H1 (cell line): ENCODE measurements at regions not wholly inside any gene's neighbourhood (a gene's known extent, or its start where the extent isn't known, plus 50 kb on each side); places are given as distances from the start of the nearest gene placed in this dataset.

ENCODE experiments used
- CTCF ChIA-PET: fragments of 300-600 bp; sonication (Branson Sonifier 250); formaldehyde crosslinking; loops from one replicate; lab custom pipeline; 2021; ENCODE audit not compliant: partially characterized antibody; lab: Charles Lee
- POLR2A ChIA-PET: fragments of 300-600 bp; sonication (Branson Sonifier 250); formaldehyde crosslinking; loops from one replicate; lab custom pipeline; 2021; ENCODE audit warnings: inconsistent platforms; ENCODE audit not compliant: partially characterized antibody; lab: Charles Lee
- DNase-seq, 2 experiments: peaks; one replicate each; pipeline versions ENCODE4 v3.0.0 to v3.0.0-alpha.2; 2010 to 2022; ENCODE audit warnings: low spot score in 2 of 2, low read depth in 1 of 2, mixed read lengths in 1 of 2
- FAIRE-seq: peaks from 2 replicates; lab custom pipeline; 2011; peaks lifted over from hg19 to GRCh38; lab: Jason Lieb, UNC
- H2AFZ ChIP-seq: 2 replicates; pipeline ENCODE4 v1.8.1; 2012; ENCODE audit warnings: low read length, inconsistent platforms
- H2AK5ac ChIP-seq: 2 replicates; pipeline ENCODE4 v1.6.1; 2013; ENCODE audit warnings: low read depth, low read length
- H2BK120ac ChIP-seq: replicated peaks from 2 replicates; pipeline ENCODE3; 2013; ENCODE audit warnings: low read depth, low read length, inconsistent platforms
- H2BK12ac ChIP-seq: 2 replicates; pipeline ENCODE4 v1.6.1; 2013; ENCODE audit warnings: low read depth, low read length
- H2BK15ac ChIP-seq: 2 replicates; pipeline ENCODE4 v1.6.1; 2013; ENCODE audit warnings: low read length
- H2BK20ac ChIP-seq: 2 replicates; pipeline ENCODE4 v1.6.1; 2013; ENCODE audit warnings: low read length
- H2BK5ac ChIP-seq: 2 replicates; pipeline ENCODE4 v1.6.1; 2013; ENCODE audit warnings: low read depth, low read length
- H3K14ac ChIP-seq: 2 replicates; pipeline ENCODE4 v1.6.1; 2013; ENCODE audit warnings: inconsistent platforms; ENCODE audit not compliant: insufficient read length
- H3K18ac ChIP-seq: 2 replicates; pipeline ENCODE4 v1.6.1; 2013; ENCODE audit warnings: low read length; ENCODE audit errors: extremely low read depth
- H3K23ac ChIP-seq: 2 replicates; pipeline ENCODE4 v1.6.1; 2013; ENCODE audit warnings: inconsistent platforms; ENCODE audit not compliant: insufficient read length
- H3K23me2 ChIP-seq: 2 replicates; pipeline ENCODE4 v1.6.1; 2013; ENCODE audit warnings: low read depth, low read length
- H3K27ac ChIP-seq: 2 replicates; pipeline ENCODE4 v1.6.1; 2011; ENCODE audit warnings: low read depth, low read length, inconsistent platforms
- H3K27me3 ChIP-seq, 4 experiments: replicated peaks in 1 of 4; 1 replicate in 1 of 4; 2 replicates in 3 of 4; pipeline versions ENCODE4 v1.6.1 to v1.8.1; 2011 to 2013; ENCODE audit warnings: low read length in 3 of 4, mild to moderate bottlenecking in 3 of 4, inconsistent platforms in 2 of 4, mixed read lengths in 2 of 4, moderate library complexity in 1 of 4; ENCODE audit not compliant: control insufficient read depth in 3 of 4, insufficient read depth in 3 of 4; ENCODE audit errors: extremely low read depth in 1 of 4
- H3K36me3 ChIP-seq, 4 experiments: 2 replicates each; pipeline versions ENCODE4 v1.6.1 to v1.8.1; 2011 to 2013; ENCODE audit warnings: mild to moderate bottlenecking in 4 of 4, low read length in 3 of 4, moderate library complexity in 2 of 4, control low read depth in 1 of 4, inconsistent platforms in 1 of 4; ENCODE audit not compliant: insufficient read depth in 4 of 4, control insufficient read depth in 2 of 4
- H3K4ac ChIP-seq: replicated peaks from 2 replicates; pipeline ENCODE3; 2013; ENCODE audit warnings: low read length, low read depth, mixed read lengths, inconsistent platforms; ENCODE audit not compliant: insufficient read length
- H3K4me1 ChIP-seq, 4 experiments: replicated peaks in 1 of 4; 1 replicate in 1 of 4; 2 replicates in 3 of 4; pipeline versions ENCODE4 v1.6.1 to v1.8.1; 2011 to 2013; ENCODE audit warnings: low read length in 3 of 4, inconsistent platforms in 2 of 4, mixed read lengths in 1 of 4; ENCODE audit not compliant: insufficient read depth in 4 of 4, control insufficient read depth in 3 of 4
- H3K4me2 ChIP-seq, 2 experiments: 2 replicates each; pipeline versions ENCODE4 v1.6.1 to v1.8.1; 2011 to 2013; ENCODE audit warnings: low read depth in 2 of 2, low read length in 2 of 2, control low read depth in 1 of 2, inconsistent platforms in 1 of 2, mild to moderate bottlenecking in 1 of 2; ENCODE audit not compliant: insufficient read depth in 1 of 2
- H3K4me3 ChIP-seq, 4 experiments: fragments of 200-600, 300-600 bp in 1 of 4; sonication (generic), shearing (Covaris generic), sonication (Bioruptor Twin) in 1 of 4; 2 replicates each; pipeline versions ENCODE4 v1.5.1 to v1.8.1; 2011 to 2016; ENCODE audit warnings: low read length in 4 of 4, low read depth in 3 of 4, control low read depth in 2 of 4, inconsistent platforms in 2 of 4, mild to moderate bottlenecking in 2 of 4, mixed read lengths in 1 of 4, moderate library complexity in 1 of 4; ENCODE audit not compliant: insufficient read depth in 2 of 4; ENCODE audit errors: extremely low read depth in 1 of 4
- H3K56ac ChIP-seq: replicated peaks from 2 replicates; pipeline ENCODE3; 2013; ENCODE audit warnings: low read depth, mild to moderate bottlenecking, mixed read lengths, low read length, inconsistent platforms; ENCODE audit not compliant: insufficient read length
- H3K79me1 ChIP-seq: 2 replicates; pipeline ENCODE4 v1.6.1; 2013; ENCODE audit warnings: low read depth, low read length, control low read depth
- H3K79me2 ChIP-seq, 2 experiments: 2 replicates each; pipeline versions ENCODE4 v1.6.1 to v1.8.1; 2012 to 2013; ENCODE audit warnings: low read length in 2 of 2, mild to moderate bottlenecking in 2 of 2, inconsistent platforms in 1 of 2; ENCODE audit not compliant: insufficient read depth in 2 of 2, control insufficient read depth in 1 of 2
- H3K9ac ChIP-seq, 4 experiments: replicated peaks in 1 of 4; 1 replicate in 1 of 4; 2 replicates in 3 of 4; pipeline versions ENCODE4 v1.6.1 to v1.8.1; 2011 to 2013; ENCODE audit warnings: low read depth in 3 of 4, low read length in 3 of 4, control low read depth in 2 of 4, mild to moderate bottlenecking in 2 of 4, moderate library complexity in 2 of 4, inconsistent platforms in 1 of 4; ENCODE audit errors: extremely low read depth in 1 of 4
- H3K9me3 ChIP-seq, 2 experiments: 2 replicates each; pipeline versions ENCODE4 v1.6.1 to v1.8.1; 2012 to 2013; ENCODE audit warnings: mild to moderate bottlenecking in 2 of 2, moderate library complexity in 2 of 2, control low read depth in 1 of 2, inconsistent platforms in 1 of 2, low read depth in 1 of 2, low read length in 1 of 2, mixed read lengths in 1 of 2; ENCODE audit not compliant: insufficient read depth in 2 of 2
- H4K20me1 ChIP-seq, 2 experiments: replicated peaks in 1 of 2; 2 replicates each; pipeline versions ENCODE3 to v1.8.1; 2011 to 2013; ENCODE audit warnings: inconsistent platforms in 2 of 2, low read length in 2 of 2, mild to moderate bottlenecking in 1 of 2; ENCODE audit not compliant: insufficient read depth in 2 of 2, control insufficient read depth in 1 of 2
- H4K5ac ChIP-seq: 2 replicates; pipeline ENCODE4 v1.6.1; 2013; ENCODE audit warnings: low read length, low read depth, mixed read lengths, inconsistent platforms; ENCODE audit not compliant: insufficient read length
- H4K8ac ChIP-seq: 2 replicates; pipeline ENCODE4 v1.8.0; 2013; ENCODE audit warnings: mild to moderate bottlenecking, moderate library complexity, low read length, inconsistent platforms; ENCODE audit not compliant: insufficient read depth; ENCODE audit errors: extremely low read depth
- H4K91ac ChIP-seq: replicated peaks from 2 replicates; pipeline ENCODE3; 2013; ENCODE audit warnings: low read length, mixed read lengths, inconsistent platforms; ENCODE audit not compliant: insufficient read length
- BRCA1 ChIP-seq: IDR thresholded peaks from 2 replicates; pipeline ENCODE4 v1.6.1; 2012; ENCODE audit warnings: low read depth, low read length, improper control_type of control experiment
- CTCF ChIP-seq, 3 experiments: IDR thresholded peaks; 1 replicate in 2 of 3; 2 replicates in 1 of 3; pipeline versions ENCODE4 v1.5.1 to v1.6.1; 2011; ENCODE audit warnings: low read length in 3 of 3, mild to moderate bottlenecking in 3 of 3, inconsistent platforms in 2 of 3, low read depth in 1 of 3, moderate library complexity in 1 of 3; ENCODE audit not compliant: insufficient read depth in 1 of 3; ENCODE audit errors: control extremely low read depth in 1 of 3
- GABPA ChIP-seq: IDR thresholded peaks from 2 replicates; pipeline ENCODE4 v1.6.1; 2011; ENCODE audit warnings: mild to moderate bottlenecking, low read length, moderate library complexity, borderline replicate concordance; ENCODE audit not compliant: insufficient read depth
- SAP30 ChIP-seq: fragments of 300-600 bp; sonication (generic); IDR thresholded peaks from 2 replicates; pipeline ENCODE4 v1.7.1; 2012; ENCODE audit warnings: low read length, moderate library complexity, mild to moderate bottlenecking, inconsistent platforms; ENCODE audit not compliant: insufficient read depth, insufficient replicate concordance
- SRF ChIP-seq: IDR thresholded peaks from 2 replicates; pipeline ENCODE4 v1.6.1; 2011; ENCODE audit warnings: mild to moderate bottlenecking, low read depth, low read length, moderate library complexity
- whole genome bisulfite sequencing, 2 experiments: shearing (Covaris generic) in 1 of 2; methylation state at CpG; one replicate each; pipeline versions ENCODE4 v1.1.6 to v1.1.7; 2013 to 2015; ENCODE audit warnings: low lambda C conversion rate in 2 of 2, mixed read lengths in 2 of 2, inconsistent platforms in 1 of 2, low coverage in 1 of 2, missing lambda C conversion rate in 1 of 2; ENCODE audit not compliant: insufficient replicate concordance in 2 of 2, insufficient coverage in 1 of 2, insufficient read length in 1 of 2; ENCODE audit errors: extremely low coverage in 1 of 2, missing lambda C conversion rate in 1 of 2; 5-methylcytosine and 5-hydroxymethylcytosine counted together

GRCh38 chrX:150063674-150064073, 125.4 kb upstream of the EOLA2 start:
- H2BK15ac ChIP-seq = no peak overlapping the region
- no peaks in the 10 kb centered on the region for H3K23me2 ChIP-seq
- H4K91ac ChIP-seq = no peak overlapping the region
- TF ChIP-seq BRCA1 = no peak
- no peak for TF ChIP-seq SAP30
- no peak for TF ChIP-seq SRF
- TF ChIP-seq GABPA = no peak
- TF ChIP-seq CTCF (IDR thresholded peaks at IDR 0.05; ENCODE audit: control extremely low read depth in 1 of 3, insufficient read depth in 1 of 3, low read depth in 1 of 3, low read length in 3 of 3) = no peak
- TF ChIP-seq, all 59 proteins: peak for 0
- Histone ChIP-seq H3K23ac (no peak overlapping the region), H4K5ac (no peak overlapping the region), H3K79me1 (no peaks in the 10 kb centered on the region), H2AFZ (no peak overlapping the region), H3K4ac (no peak overlapping the region), H3K79me2 (no peaks in the 10 kb centered on the region), H3K56ac (no peak overlapping the region), H3K18ac (no peak overlapping the region), H3K4me2 (no peak overlapping the region), H2BK20ac (no peak overlapping the region), H3K27me3 (no peaks in the 10 kb centered on the region), H3K4me1 (no peaks in the 10 kb centered on the region), H2BK5ac (no peak overlapping the region), H3K4me3 (no peak overlapping the region), H2BK120ac (no peak overlapping the region), H3K9me3 (no peaks in the 10 kb centered on the region), H3K9ac (no peak overlapping the region), H4K20me1 (no peaks in the 10 kb centered on the region), H2AK5ac (no peak overlapping the region), H3K27ac (no peak overlapping the region), H3K36me3 (no peaks in the 10 kb centered on the region), H2BK12ac (no peak overlapping the region), H3K14ac (no peak overlapping the region), H4K8ac (no peak overlapping the region)
- FAIRE-seq (no peak), DNase-seq (no peak)
- CTCF ChIA-PET = interaction anchor here (1.6 kb wide), 1 partner anchor 24 kb away, joined by 5 read pairs; no protein-coding TSS in a partner anchor
- POLR2A ChIA-PET = no interaction called here
- WGBS, 2 experiments = 89% methylated on average over 3 of the region's 5 CpGs; no CpG with 5 or more reads in 1 of the 2 experiments
